Natural killer cell (primary cell): ENCODE measurements at regions not wholly inside any gene's neighbourhood (a gene's known extent, or its start where the extent isn't known, plus 50 kb on each side); places are given as distances from the start of the nearest gene placed in this dataset.

Source experiments
- ATAC-seq, 3 donors: fragments of 150-1000 bp in 2 of 3; fragments of 200-7000 bp in 1 of 3; cut with Tn5 transposase; 1 replicate in 1 of 3; 2 replicates in 2 of 3; pipeline ENCODE4 v1.10.0; 2021; ENCODE audit warnings: mild to moderate bottlenecking in 2 of 3, moderate library complexity in 2 of 3
- DNase-seq, 2 donors: peaks; one replicate each; pipeline versions ENCODE4 v3.0.0 to v3.0.0-alpha.2; 2013 to 2021; ENCODE audit warnings: mixed read lengths in 1 of 2
- H3K27ac ChIP-seq: one replicate; pipeline ENCODE4 v1.5.1; 2013; ENCODE audit warnings: mild to moderate bottlenecking, low read length
- H3K27me3 ChIP-seq: one replicate; pipeline ENCODE4 v1.6.1; 2013; ENCODE audit warnings: low read length; ENCODE audit not compliant: control insufficient read depth, insufficient read depth
- H3K36me3 ChIP-seq: one replicate; pipeline ENCODE4 v1.6.1; 2013; ENCODE audit warnings: low read length; ENCODE audit not compliant: control insufficient read depth, insufficient read depth
- H3K4me1 ChIP-seq: one replicate; pipeline ENCODE4 v1.6.1; 2013; ENCODE audit warnings: low read length; ENCODE audit not compliant: control insufficient read depth, insufficient read depth
- H3K4me3 ChIP-seq: one replicate; pipeline ENCODE4 v1.5.1; 2013; ENCODE audit warnings: low read length
- H3K9me3 ChIP-seq: one replicate; pipeline ENCODE4 v1.6.1; 2013; ENCODE audit warnings: low read length; ENCODE audit not compliant: control insufficient read depth, insufficient read depth
- H3K27ac Mint-ChIP-seq, 2 donors: one replicate each; pipeline ENCODE4 v1.8.0; 2022; ENCODE audit warnings: mild to moderate bottlenecking in 2 of 2, mixed read lengths in 2 of 2, moderate library complexity in 1 of 2
- H3K27me3 Mint-ChIP-seq, 2 donors: one replicate each; pipeline ENCODE4 v1.8.0; 2022; ENCODE audit warnings: low read depth in 2 of 2, mixed read lengths in 2 of 2
- H3K36me3 Mint-ChIP-seq: one replicate; pipeline ENCODE4 v1.8.0; 2022; ENCODE audit warnings: mixed read lengths
- H3K4me1 Mint-ChIP-seq, 2 donors: one replicate each; pipeline ENCODE4 v1.8.0; 2022; ENCODE audit warnings: mixed read lengths in 2 of 2
- H3K4me3 Mint-ChIP-seq: one replicate; pipeline ENCODE4 v1.8.0; 2022; ENCODE audit warnings: mild to moderate bottlenecking, moderate library complexity, mixed read lengths
- H3K9me3 Mint-ChIP-seq, 2 donors: one replicate each; pipeline ENCODE4 v1.8.0; 2022; ENCODE audit warnings: mixed read lengths in 2 of 2
- WGBS: methylation state at CpG from one replicate; pipeline ENCODE4 v1.1.7; 2013; ENCODE audit warnings: missing lambda C conversion rate; ENCODE audit not compliant: insufficient coverage; 5-methylcytosine and 5-hydroxymethylcytosine counted together
- intact Hi-C: fragments of 100-400 bp; cut with micrococcal nuclease; formaldehyde crosslinking; loops from one replicate; pipeline ENCODE4 v1.14.2; 2022
- TF ChIP-seq, protein P1 (sequence below): fragments of 200-600 bp; IDR thresholded peaks from one replicate; pipeline ENCODE4 v1.8.0; 2022; ENCODE audit warnings: antibody characterized with exemption

- no peak overlapping the region for H3K27ac ChIP-seq
- Mint-ChIP-seq H3K4me3 (no peak overlapping the region), H3K36me3 (no peaks in the 10 kb centered on the region), H3K27ac (no peak overlapping the region), H3K27me3 (peaks cover 3 to 6% of the 10 kb centered on the region in 2 donors), H3K9me3 (no peaks in the 10 kb centered on the region), H3K4me1 (no peaks in the 10 kb centered on the region)
- TF ChIP-seq, protein P1, sequence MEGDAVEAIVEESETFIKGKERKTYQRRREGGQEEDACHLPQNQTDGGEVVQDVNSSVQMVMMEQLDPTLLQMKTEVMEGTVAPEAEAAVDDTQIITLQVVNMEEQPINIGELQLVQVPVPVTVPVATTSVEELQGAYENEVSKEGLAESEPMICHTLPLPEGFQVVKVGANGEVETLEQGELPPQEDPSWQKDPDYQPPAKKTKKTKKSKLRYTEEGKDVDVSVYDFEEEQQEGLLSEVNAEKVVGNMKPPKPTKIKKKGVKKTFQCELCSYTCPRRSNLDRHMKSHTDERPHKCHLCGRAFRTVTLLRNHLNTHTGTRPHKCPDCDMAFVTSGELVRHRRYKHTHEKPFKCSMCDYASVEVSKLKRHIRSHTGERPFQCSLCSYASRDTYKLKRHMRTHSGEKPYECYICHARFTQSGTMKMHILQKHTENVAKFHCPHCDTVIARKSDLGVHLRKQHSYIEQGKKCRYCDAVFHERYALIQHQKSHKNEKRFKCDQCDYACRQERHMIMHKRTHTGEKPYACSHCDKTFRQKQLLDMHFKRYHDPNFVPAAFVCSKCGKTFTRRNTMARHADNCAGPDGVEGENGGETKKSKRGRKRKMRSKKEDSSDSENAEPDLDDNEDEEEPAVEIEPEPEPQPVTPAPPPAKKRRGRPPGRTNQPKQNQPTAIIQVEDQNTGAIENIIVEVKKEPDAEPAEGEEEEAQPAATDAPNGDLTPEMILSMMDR: no peak
- H3K9me3 ChIP-seq: no peaks in the 10 kb centered on the region
- no peaks in the 10 kb centered on the region for H3K27me3 ChIP-seq
- H3K4me1 ChIP-seq: no peaks in the 10 kb centered on the region
- 84% methylated on average over 10 of the region's 10 CpGs for WGBS
- ATAC-seq (no peak), DNase-seq (no peak)
- intact Hi-C loops: no loop called here
- no peaks in the 10 kb centered on the region for H3K36me3 ChIP-seq
- no peak overlapping the region for H3K4me3 ChIP-seq
Measured at GRCh38 chr2:238567996-238568395, 141.3 kb downstream of the ASB1 start.

- no peaks in the 10 kb centered on the region for H3K9me3 ChIP-seq
- H3K27ac ChIP-seq: no peak overlapping the region
- H3K4me1 Mint-ChIP-seq: no peaks in the 10 kb centered on the region
- no peak overlapping the region for H3K4me3 Mint-ChIP-seq
- WGBS: 86% methylated on average over 27 of the region's 27 CpGs
- DNase-seq: no peak
- H3K36me3 Mint-ChIP-seq: no peaks in the 10 kb centered on the region
- ATAC-seq: no peak
- no peaks in the 10 kb centered on the region for H3K27me3 ChIP-seq
- no peak overlapping the region for H3K27ac Mint-ChIP-seq
- no peaks in the 10 kb centered on the region for H3K4me1 ChIP-seq
- intact Hi-C loops: no loop called here
- no peaks in the 10 kb centered on the region for H3K36me3 ChIP-seq
- TF ChIP-seq, protein P1: no peak
- H3K27me3 Mint-ChIP-seq: no peaks in the 10 kb centered on the region
- no peak overlapping the region for H3K4me3 ChIP-seq
- H3K9me3 Mint-ChIP-seq: no peaks in the 10 kb centered on the region
Measured at GRCh38 chr2:238568455-238569440, 142.0 kb downstream of the ASB1 start.

DNA sequence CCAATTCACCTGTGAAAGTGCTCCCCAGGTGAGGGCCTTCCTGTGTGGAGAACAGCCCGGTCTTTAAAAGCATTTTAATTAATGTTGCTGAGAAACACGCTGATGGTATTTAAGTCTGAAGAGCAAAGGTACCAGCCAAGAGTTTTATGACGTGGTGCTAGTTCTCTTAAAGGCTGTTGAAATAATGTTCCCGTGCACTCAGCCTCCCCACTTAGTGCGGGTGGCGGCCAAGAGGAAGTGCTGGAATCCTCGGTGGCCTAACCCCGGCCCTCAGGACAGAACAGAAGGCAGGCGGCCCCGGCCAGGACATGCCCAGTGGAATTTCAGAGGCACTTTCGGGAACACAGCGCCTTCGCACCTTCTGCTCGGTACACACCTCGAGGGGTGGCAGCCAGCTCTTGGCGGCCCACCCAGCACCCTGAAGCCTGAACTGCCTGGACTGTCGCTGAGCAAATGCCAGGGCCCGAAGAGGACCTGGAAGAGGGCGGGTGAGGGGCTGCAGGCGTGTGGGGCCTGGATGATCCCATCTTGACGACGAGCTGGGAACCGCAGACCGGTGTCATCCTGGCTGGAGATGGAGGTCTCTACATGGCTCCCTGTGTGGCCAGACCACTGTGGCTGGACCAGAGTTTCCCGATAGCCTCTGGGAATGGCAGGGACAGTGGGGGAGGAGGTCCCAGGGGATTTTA lies 142.9 kb downstream of the ASB1 start:
- H3K36me3 Mint-ChIP-seq: no peaks in the 10 kb centered on the region
- Histone ChIP-seq H3K4me1 (no peaks in the 10 kb centered on the region), H3K9me3 (no peaks in the 10 kb centered on the region), H3K4me3 (no peak overlapping the region), H3K36me3 (no peaks in the 10 kb centered on the region), H3K27ac (no peak overlapping the region), H3K27me3 (no peaks in the 10 kb centered on the region)
- H3K27ac Mint-ChIP-seq: no peak overlapping the region
- TF ChIP-seq, protein P1: no peak
- DNase-seq (no peak), ATAC-seq (no peak)
- H3K27me3 Mint-ChIP-seq: no peaks in the 10 kb centered on the region
- intact Hi-C loops: no loop called here
- no peak overlapping the region for H3K4me3 Mint-ChIP-seq
- 87% methylated on average over 25 of the region's 25 CpGs for WGBS
- no peaks in the 10 kb centered on the region for H3K9me3 Mint-ChIP-seq
- no peaks in the 10 kb centered on the region for H3K4me1 Mint-ChIP-seq
